ENCODE measurements at regions not wholly inside any gene's neighbourhood (a gene's known extent, or its start where the extent isn't known, plus 50 kb on each side); places are given as distances from the start of the nearest gene placed in this dataset.
A peak's percentile ranks its signal among the peaks of the same experiment; 100 is the strongest.
"Not testable (repeated sequence)": the region's sequence is repeated elsewhere in the genome, so short reads cannot be mapped to it uniquely, and the experiment has no call there.

DNA sequence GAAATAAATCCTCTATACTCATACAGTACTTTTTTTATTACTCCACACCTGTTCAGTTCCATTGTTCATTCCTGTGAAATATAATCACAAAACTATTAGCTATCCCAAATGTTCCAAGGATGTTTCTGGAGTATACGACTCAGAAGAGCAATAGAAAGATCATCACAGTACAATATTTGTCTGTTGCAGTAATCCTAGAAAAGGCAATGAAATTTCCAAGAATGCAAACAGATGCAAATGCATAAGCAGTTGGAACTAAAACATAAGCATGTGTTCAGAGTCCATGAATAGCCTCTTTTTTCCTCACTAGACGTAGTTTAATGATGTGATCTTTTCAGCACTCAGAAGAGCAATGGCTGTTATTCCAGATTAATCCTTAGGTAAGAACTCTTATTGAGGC lies 55.2 kb downstream of the RTL3 start:
- Mint-ChIP-seq H3K27me3 (ENCODE audit: low read depth in 3 of 3) (peaks cover 0 to 3% (median 3%) of the 10 kb centered on the region in 3 donors), H3K36me3 (no peaks in the 10 kb centered on the region), H3K4me3 (no peak overlapping the region), H3K27ac (no peak overlapping the region), H3K9me3 (peaks cover 0 to 7% (median 0%) of the 10 kb centered on the region in 6 donors), H3K4me1 (no peaks in the 10 kb centered on the region)
- no peak for DNase-seq

DNA sequence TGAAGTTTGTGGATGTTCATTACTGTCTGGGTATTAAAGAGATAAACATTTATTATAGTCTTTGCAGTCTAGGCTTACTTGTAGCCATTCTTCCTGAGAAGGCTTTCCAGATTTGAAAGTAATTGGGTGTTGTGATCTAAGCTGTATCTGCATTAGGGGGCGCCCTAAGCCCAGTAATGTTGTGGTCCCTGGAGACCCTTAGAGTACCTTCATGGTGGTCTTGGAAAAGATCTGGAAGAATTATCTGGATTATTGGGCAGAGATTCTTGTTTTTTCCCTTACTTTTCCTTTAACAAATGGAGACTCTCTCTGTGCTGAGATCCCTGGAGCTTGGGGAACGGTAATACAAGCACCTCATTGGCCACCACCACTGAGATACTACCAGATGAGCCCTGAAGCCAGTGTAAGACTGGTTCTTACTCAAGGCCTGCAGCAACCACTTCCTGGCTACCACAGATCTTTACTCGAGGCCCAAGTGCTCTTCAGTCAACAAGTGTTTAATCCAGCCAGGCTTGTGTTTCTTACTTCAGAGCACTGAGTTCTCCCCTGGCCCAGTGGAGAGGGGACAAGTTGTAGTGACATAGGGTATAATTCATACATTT lies 63.1 kb downstream of the RTL3 start:
- H3K27ac Mint-ChIP-seq, result no peak overlapping the region
- DNase-seq, result peak in 1 of 3 donors; percentile 2
- H3K4me1 Mint-ChIP-seq, result peaks cover 0 to 5% of the 10 kb centered on the region in 2 donors
- no peak overlapping the region for H3K4me3 Mint-ChIP-seq
- peaks cover 2 to 13% (median 5%) of the 10 kb centered on the region in 3 donors for H3K27me3 Mint-ChIP-seq (ENCODE audit: low read depth in 3 of 3)
- H3K36me3 Mint-ChIP-seq, result peaks cover 0 to 7% (median 6%) of the 10 kb centered on the region in 3 donors
- peaks cover 0 to 11% (median 4%) of the 10 kb centered on the region in 6 donors for H3K9me3 Mint-ChIP-seq

DNA sequence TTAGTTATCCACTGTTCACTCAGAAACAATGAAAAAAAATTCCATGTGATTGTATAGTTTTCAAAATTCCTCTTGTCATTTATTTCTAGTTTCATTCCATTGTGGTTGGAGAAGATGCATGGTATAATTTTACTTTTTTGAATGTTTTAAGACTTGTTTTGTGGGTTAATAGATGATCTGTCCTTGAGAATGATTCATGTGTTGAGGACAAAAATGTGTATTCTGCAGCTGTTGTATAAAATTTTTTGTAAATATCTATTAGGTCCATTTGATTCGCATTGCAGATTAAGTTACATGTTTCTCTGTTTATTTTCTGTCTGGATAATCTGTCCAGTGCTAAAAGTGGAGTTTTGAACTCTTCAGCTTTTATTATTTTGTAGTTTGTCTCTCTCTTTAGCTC lies 65.4 kb downstream of the RTL3 start:
- Mint-ChIP-seq H3K9me3 (peaks cover 0 to 8% (median 3%) of the 10 kb centered on the region in 6 donors), H3K27me3 (ENCODE audit: low read depth in 3 of 3) (peaks cover 2 to 15% (median 6%) of the 10 kb centered on the region in 3 donors), H3K36me3 (peaks cover 0 to 7% (median 7%) of the 10 kb centered on the region in 3 donors), H3K4me1 (peaks cover 0 to 5% of the 10 kb centered on the region in 2 donors), H3K27ac (no peak overlapping the region), H3K4me3 (no peak overlapping the region)
- no peak for DNase-seq

DNA sequence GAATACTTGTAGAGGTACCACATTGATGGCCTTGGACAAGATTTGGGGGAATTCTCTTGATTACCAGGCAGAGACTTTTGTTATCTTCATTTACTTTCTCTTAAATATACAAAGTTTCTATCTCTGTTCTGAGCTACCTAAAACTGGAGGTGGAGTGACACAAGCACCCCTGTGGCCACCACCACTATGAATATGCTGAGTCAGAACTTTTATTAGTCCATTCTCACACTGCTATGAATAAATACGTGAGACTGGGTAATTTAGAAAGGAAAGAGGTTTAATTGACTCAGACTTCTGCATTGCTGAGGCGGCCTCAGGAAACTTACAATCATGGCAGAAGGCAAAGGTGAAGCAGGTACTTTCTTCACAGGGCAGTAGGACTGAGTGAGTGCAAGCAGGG lies 67.1 kb downstream of the RTL3 start:
- peaks cover 2 to 12% (median 6%) of the 10 kb centered on the region in 3 donors for H3K27me3 Mint-ChIP-seq (ENCODE audit: low read depth in 3 of 3)
- H3K27ac Mint-ChIP-seq, result no peak overlapping the region
- H3K4me3 Mint-ChIP-seq, result no peak overlapping the region
- DNase-seq, result no peak
- peaks cover 0 to 5% of the 10 kb centered on the region in 2 donors for H3K4me1 Mint-ChIP-seq
- peaks cover 0 to 7% (median 7%) of the 10 kb centered on the region in 3 donors for H3K36me3 Mint-ChIP-seq
- peaks cover 0 to 8% (median 3%) of the 10 kb centered on the region in 6 donors for H3K9me3 Mint-ChIP-seq

DNA sequence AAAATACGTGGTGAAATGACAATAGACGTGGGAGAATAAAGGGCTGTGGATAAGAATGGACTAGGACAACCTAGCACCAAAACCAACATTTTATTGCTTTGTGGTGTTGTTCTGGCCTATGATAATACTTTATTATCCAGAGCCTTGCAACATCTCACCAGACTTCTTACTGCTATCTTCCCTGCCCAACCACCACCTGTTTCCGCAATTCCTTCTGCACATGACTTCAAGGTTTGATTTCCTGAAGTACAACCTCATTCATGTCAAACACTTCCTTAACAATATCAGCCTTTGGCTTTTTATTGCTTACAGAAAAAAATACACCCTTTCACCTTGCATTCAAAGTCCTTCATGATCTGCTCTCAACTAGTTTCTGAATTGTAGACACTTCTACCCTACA lies 84.8 kb downstream of the RTL3 start:
- Mint-ChIP-seq H3K4me3 (no peak overlapping the region), H3K4me1 (peaks cover 10 to 18% of the 10 kb centered on the region in 2 donors), H3K27me3 (ENCODE audit: low read depth in 3 of 3) (peaks cover 0 to 5% (median 0%) of the 10 kb centered on the region in 3 donors), H3K36me3 (no peaks in the 10 kb centered on the region), H3K27ac (no peak overlapping the region), H3K9me3 (no peaks in the 10 kb centered on the region)
- DNase-seq, result no peak

DNA sequence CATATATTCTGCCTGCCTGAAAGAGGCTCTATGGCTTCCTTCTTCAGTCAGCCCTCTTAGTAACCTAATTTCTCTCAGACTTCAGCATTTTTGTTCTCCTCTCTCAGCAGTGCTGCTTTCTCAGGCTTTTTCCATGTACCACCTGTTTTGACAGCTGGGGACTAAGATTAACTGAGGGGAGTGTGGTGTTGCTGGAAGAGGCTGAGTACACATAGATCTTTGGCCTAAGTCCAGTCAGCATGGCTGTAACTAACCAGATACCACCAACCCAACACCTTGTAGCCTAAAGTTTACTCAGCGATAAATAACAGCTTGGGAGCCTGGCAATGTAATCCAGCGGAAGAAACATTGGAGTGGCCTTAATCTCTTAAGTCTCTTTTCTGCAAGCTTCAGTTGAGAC lies 85.5 kb downstream of the RTL3 start:
- peaks cover 10 to 18% of the 10 kb centered on the region in 2 donors for H3K4me1 Mint-ChIP-seq
- no peak overlapping the region for H3K27ac Mint-ChIP-seq
- no peaks in the 10 kb centered on the region for H3K9me3 Mint-ChIP-seq
- no peak for DNase-seq
- H3K4me3 Mint-ChIP-seq, result no peak overlapping the region
- no peaks in the 10 kb centered on the region for H3K36me3 Mint-ChIP-seq
- H3K27me3 Mint-ChIP-seq (ENCODE audit: low read depth in 3 of 3), result peaks cover 0 to 5% (median 0%) of the 10 kb centered on the region in 3 donors

DNA sequence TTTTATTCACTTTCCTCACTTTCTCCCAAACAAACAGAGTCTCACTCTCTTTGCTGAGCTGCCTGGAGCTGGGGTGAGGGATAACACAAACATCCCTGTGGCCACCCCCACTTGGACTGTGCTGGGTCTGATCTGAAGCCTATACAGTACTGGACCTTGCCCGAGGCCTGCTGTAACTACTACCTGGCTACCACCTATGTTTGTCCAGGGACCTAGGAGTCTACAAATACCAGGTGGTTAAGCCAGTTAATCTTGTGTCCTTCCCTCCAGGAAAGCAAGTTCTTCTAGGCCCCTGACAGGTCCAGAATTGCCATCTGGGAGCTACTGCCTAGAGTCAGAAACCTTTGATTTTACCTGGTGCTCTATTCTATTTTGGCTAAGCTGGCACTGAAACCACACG lies 87.3 kb downstream of the RTL3 start:
- Mint-ChIP-seq H3K4me1 (peaks cover 10 to 18% of the 10 kb centered on the region in 2 donors), H3K4me3 (no peak overlapping the region), H3K9me3 (no peaks in the 10 kb centered on the region), H3K27ac (no peak overlapping the region), H3K36me3 (no peaks in the 10 kb centered on the region), H3K27me3 (ENCODE audit: low read depth in 3 of 3) (peaks cover 0 to 12% (median 0%) of the 10 kb centered on the region in 3 donors)
- DNase-seq, result no peak

DNA sequence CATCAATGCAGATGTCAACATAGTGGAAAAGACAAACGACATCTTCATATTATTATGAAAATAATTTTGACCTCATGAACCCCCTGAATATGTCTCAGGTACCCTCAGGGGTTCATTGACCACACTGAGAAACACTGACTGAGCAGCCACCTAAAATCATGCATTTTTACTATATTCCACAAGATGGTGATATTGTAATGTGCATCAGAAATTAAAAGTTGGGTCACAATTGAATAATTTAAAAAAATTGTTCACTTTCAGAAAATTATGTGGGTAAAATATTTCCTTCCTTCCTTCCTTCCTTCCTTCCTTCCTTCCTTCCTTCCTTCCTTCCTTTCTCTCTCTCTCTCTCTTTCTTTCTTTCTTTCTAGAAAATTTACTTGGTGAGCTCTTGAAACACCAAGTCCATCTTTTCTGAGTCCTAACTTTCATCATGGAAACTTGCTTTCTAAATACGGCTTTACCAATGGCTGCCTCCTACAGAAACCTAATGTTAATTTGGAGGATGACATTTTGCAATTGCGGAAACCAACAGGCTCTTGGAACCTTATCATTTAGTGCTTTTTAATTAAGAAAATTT lies 103.6 kb downstream of the RTL3 start:
- Mint-ChIP-seq H3K4me3 (no peak overlapping the region), H3K9me3 (no peaks in the 10 kb centered on the region), H3K4me1 (peaks cover 0 to 6% of the 10 kb centered on the region in 2 donors), H3K27me3 (ENCODE audit: low read depth in 3 of 3) (peaks cover 0 to 7% (median 2%) of the 10 kb centered on the region in 3 donors), H3K36me3 (no peaks in the 10 kb centered on the region), H3K27ac (no peak overlapping the region)
- peak in 2 of 3 donors; percentile 22 for DNase-seq

DNA sequence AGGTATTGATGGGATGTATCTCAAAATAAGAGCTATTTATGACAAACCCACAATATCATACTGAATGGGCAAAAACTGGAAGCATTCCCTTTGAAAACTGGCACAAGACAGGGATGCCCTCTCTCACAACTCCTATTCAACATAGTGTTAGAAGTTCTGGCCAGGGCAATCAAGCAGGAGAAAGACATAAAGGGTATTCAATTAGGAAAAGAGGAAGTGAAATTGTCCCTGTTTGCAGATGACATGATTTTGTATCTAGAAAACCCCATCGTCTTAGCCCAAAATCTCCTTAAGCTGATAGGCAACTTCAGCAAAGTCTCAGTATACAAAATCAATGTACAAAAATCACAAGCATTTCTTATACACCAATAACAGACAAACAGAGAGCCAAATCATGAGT lies 106.5 kb downstream of the RTL3 start:
- not testable (repeated sequence) for H3K27ac Mint-ChIP-seq, H3K4me3 Mint-ChIP-seq, DNase-seq, H3K9me3 Mint-ChIP-seq, H3K4me1 Mint-ChIP-seq, H3K36me3 Mint-ChIP-seq
- peaks cover 0 to 12% (median 5%) of the 10 kb centered on the region in 3 donors for H3K27me3 Mint-ChIP-seq (ENCODE audit: low read depth in 3 of 3)

DNA sequence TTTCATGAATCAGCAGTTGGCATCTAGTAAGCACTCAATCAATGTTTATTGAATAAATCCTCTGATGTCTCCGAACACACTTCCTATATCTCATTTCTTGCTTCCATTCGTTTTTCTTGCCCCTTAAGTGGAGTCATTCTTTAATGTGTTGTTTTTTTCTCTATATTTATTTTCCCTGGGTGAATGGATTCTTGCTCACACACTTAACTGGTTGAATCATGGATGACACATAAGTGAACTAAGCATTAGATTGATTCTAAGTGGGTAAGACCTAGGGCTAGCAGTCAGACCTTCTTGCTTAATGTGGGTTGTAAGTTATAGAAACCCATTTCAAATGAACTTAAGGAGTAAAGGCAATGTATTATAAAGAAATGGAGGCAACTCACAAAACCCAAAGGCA lies 111.1 kb downstream of the RTL3 start:
- Mint-ChIP-seq H3K9me3 (peaks cover 2 to 14% (median 7%) of the 10 kb centered on the region in 6 donors), H3K36me3 (no peaks in the 10 kb centered on the region), H3K27ac (no peak overlapping the region), H3K27me3 (ENCODE audit: low read depth in 3 of 3) (peaks cover 0 to 17% (median 1%) of the 10 kb centered on the region in 3 donors), H3K4me1 (no peaks in the 10 kb centered on the region), H3K4me3 (no peak overlapping the region)
- no peak for DNase-seq

DNA sequence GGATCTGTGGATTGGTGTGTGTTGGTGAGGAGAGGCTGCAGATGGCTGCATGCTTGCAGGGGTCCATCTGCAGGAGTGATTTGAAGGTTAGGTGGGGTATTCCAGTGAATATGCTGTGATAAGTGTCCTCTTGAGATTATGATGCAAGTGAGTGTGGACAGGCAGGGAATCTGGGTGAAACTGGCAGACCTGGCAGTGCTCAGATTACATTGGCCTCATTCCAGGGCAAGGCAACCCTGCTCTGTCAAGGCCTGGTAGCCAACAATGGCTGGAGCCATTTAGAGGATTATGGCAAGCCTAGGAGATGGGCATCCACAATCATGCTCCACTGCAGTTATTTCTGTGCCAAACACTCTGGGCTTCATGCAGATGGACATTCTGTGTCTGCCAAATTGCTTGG lies 113.9 kb downstream of the RTL3 start:
- Mint-ChIP-seq H3K4me3 (no peak overlapping the region), H3K27me3 (ENCODE audit: low read depth in 3 of 3) (peaks cover 0 to 14% (median 0%) of the 10 kb centered on the region in 3 donors), H3K9me3 (peaks cover 3 to 20% (median 10%) of the 10 kb centered on the region in 6 donors), H3K4me1 (no peaks in the 10 kb centered on the region), H3K36me3 (no peaks in the 10 kb centered on the region), H3K27ac (no peak overlapping the region)
- no peak for DNase-seq

DNA sequence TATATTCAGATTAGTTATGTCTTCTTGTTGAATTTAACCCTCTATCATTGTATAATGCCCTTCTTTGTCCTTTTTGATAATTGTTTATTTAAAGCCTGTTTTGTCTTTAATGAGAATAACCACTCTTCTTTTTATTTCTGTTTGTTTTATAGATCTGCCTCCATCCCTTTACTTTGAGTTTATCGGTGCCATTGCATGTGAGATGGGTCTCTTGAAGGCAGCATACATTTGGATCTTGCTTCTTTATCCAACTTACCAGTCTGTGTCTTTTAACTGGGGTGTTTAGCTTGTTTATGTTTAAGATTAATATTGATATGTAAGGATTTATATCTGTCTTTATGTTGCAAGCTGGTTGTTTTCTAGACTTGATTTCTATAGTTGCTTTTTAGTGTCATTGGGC lies 115.8 kb downstream of the RTL3 start:
- H3K36me3 Mint-ChIP-seq, result no peaks in the 10 kb centered on the region
- DNase-seq, result no peak
- H3K27ac Mint-ChIP-seq, result no peak overlapping the region
- H3K9me3 Mint-ChIP-seq, result peaks cover 3 to 20% (median 10%) of the 10 kb centered on the region in 6 donors
- H3K4me3 Mint-ChIP-seq, result no peak overlapping the region
- no peaks in the 10 kb centered on the region for H3K4me1 Mint-ChIP-seq
- H3K27me3 Mint-ChIP-seq (ENCODE audit: low read depth in 3 of 3), result peaks cover 0 to 6% (median 0%) of the 10 kb centered on the region in 3 donors

DNA sequence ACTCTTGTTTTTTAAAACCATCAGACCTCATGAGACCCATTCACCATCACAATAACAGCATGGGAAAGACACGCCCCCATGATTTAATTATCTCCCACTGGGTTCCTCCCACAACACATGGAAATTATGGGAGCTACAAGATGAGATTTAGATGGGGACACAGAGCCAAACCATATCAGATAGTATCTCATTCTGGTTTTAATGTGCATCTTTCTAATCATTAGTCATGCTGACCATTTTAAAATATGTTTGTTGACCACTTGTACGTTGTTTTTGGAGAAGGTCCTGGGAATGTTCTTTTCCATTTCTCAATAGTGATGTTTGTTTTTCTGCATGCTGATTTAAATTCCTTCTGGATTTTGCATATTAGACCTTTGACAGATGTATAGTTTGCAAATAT lies 119.0 kb downstream of the RTL3 start:
- no peak overlapping the region for H3K27ac Mint-ChIP-seq
- no peaks in the 10 kb centered on the region for H3K36me3 Mint-ChIP-seq
- no peak overlapping the region for H3K4me3 Mint-ChIP-seq
- peaks cover 3 to 20% (median 10%) of the 10 kb centered on the region in 6 donors for H3K9me3 Mint-ChIP-seq
- H3K4me1 Mint-ChIP-seq, result no peaks in the 10 kb centered on the region
- H3K27me3 Mint-ChIP-seq (ENCODE audit: low read depth in 3 of 3), result peaks cover 0 to 3% (median 0%) of the 10 kb centered on the region in 3 donors
- DNase-seq, result no peak

DNA sequence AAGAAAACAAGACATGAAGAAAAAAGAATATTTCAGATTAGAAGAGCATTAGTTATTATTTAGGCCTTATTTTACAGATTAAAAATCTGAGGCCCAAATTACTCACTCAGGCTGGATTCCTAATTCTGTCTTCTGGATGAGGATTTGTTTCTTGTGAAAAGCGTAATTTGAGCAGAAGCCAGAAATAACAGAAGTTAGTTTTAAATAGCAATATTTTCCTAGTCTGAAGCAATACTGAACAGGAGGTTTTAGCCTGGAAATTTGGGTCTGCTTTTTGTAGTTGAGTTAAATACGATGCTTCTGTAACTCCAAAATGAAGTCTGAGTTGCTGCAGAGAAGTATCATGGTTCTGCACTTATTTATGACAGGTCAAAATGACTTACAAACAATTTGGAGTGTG lies 124.9 kb downstream of the RTL3 start:
- no peak overlapping the region for H3K4me3 Mint-ChIP-seq
- H3K27me3 Mint-ChIP-seq (ENCODE audit: low read depth in 3 of 3), result peaks cover 0 to 3% (median 0%) of the 10 kb centered on the region in 3 donors
- no peaks in the 10 kb centered on the region for H3K4me1 Mint-ChIP-seq
- no peak for DNase-seq
- H3K36me3 Mint-ChIP-seq, result no peaks in the 10 kb centered on the region
- H3K9me3 Mint-ChIP-seq, result peaks cover 0 to 2% (median 0%) of the 10 kb centered on the region in 6 donors
- H3K27ac Mint-ChIP-seq, result no peak overlapping the region

All from immature natural killer cell (primary cell).